H1 (cell line): ENCODE measurements at regions not wholly inside any gene's neighbourhood (a gene's known extent, or its start where the extent isn't known, plus 50 kb on each side); places are given as distances from the start of the nearest gene placed in this dataset.

ENCODE experiments used
- CTCF ChIA-PET: fragments of 300-600 bp; sonication (Branson Sonifier 250); formaldehyde crosslinking; loops from one replicate; lab custom pipeline; 2021; ENCODE audit not compliant: partially characterized antibody; lab: Charles Lee
- POLR2A ChIA-PET: fragments of 300-600 bp; sonication (Branson Sonifier 250); formaldehyde crosslinking; loops from one replicate; lab custom pipeline; 2021; ENCODE audit warnings: inconsistent platforms; ENCODE audit not compliant: partially characterized antibody; lab: Charles Lee
- DNase-seq, 2 experiments: peaks; one replicate each; pipeline versions ENCODE4 v3.0.0 to v3.0.0-alpha.2; 2010 to 2022; ENCODE audit warnings: low spot score in 2 of 2, low read depth in 1 of 2, mixed read lengths in 1 of 2
- FAIRE-seq: peaks from 2 replicates; lab custom pipeline; 2011; peaks lifted over from hg19 to GRCh38; lab: Jason Lieb, UNC
- H2AFZ ChIP-seq: 2 replicates; pipeline ENCODE4 v1.8.1; 2012; ENCODE audit warnings: low read length, inconsistent platforms
- H2AK5ac ChIP-seq: 2 replicates; pipeline ENCODE4 v1.6.1; 2013; ENCODE audit warnings: low read depth, low read length
- H2BK120ac ChIP-seq: replicated peaks from 2 replicates; pipeline ENCODE3; 2013; ENCODE audit warnings: low read depth, low read length, inconsistent platforms
- H2BK12ac ChIP-seq: 2 replicates; pipeline ENCODE4 v1.6.1; 2013; ENCODE audit warnings: low read depth, low read length
- H2BK15ac ChIP-seq: 2 replicates; pipeline ENCODE4 v1.6.1; 2013; ENCODE audit warnings: low read length
- H2BK20ac ChIP-seq: 2 replicates; pipeline ENCODE4 v1.6.1; 2013; ENCODE audit warnings: low read length
- H2BK5ac ChIP-seq: 2 replicates; pipeline ENCODE4 v1.6.1; 2013; ENCODE audit warnings: low read depth, low read length
- H3K14ac ChIP-seq: 2 replicates; pipeline ENCODE4 v1.6.1; 2013; ENCODE audit warnings: inconsistent platforms; ENCODE audit not compliant: insufficient read length
- H3K18ac ChIP-seq: 2 replicates; pipeline ENCODE4 v1.6.1; 2013; ENCODE audit warnings: low read length; ENCODE audit errors: extremely low read depth
- H3K23ac ChIP-seq: 2 replicates; pipeline ENCODE4 v1.6.1; 2013; ENCODE audit warnings: inconsistent platforms; ENCODE audit not compliant: insufficient read length
- H3K23me2 ChIP-seq: 2 replicates; pipeline ENCODE4 v1.6.1; 2013; ENCODE audit warnings: low read depth, low read length
- H3K27ac ChIP-seq: 2 replicates; pipeline ENCODE4 v1.6.1; 2011; ENCODE audit warnings: low read depth, low read length, inconsistent platforms
- H3K27me3 ChIP-seq, 4 experiments: replicated peaks in 1 of 4; 1 replicate in 1 of 4; 2 replicates in 3 of 4; pipeline versions ENCODE4 v1.6.1 to v1.8.1; 2011 to 2013; ENCODE audit warnings: low read length in 3 of 4, mild to moderate bottlenecking in 3 of 4, inconsistent platforms in 2 of 4, mixed read lengths in 2 of 4, moderate library complexity in 1 of 4; ENCODE audit not compliant: control insufficient read depth in 3 of 4, insufficient read depth in 3 of 4; ENCODE audit errors: extremely low read depth in 1 of 4
- H3K36me3 ChIP-seq, 4 experiments: 2 replicates each; pipeline versions ENCODE4 v1.6.1 to v1.8.1; 2011 to 2013; ENCODE audit warnings: mild to moderate bottlenecking in 4 of 4, low read length in 3 of 4, moderate library complexity in 2 of 4, control low read depth in 1 of 4, inconsistent platforms in 1 of 4; ENCODE audit not compliant: insufficient read depth in 4 of 4, control insufficient read depth in 2 of 4
- H3K4ac ChIP-seq: replicated peaks from 2 replicates; pipeline ENCODE3; 2013; ENCODE audit warnings: low read length, low read depth, mixed read lengths, inconsistent platforms; ENCODE audit not compliant: insufficient read length
- H3K4me1 ChIP-seq, 4 experiments: replicated peaks in 1 of 4; 1 replicate in 1 of 4; 2 replicates in 3 of 4; pipeline versions ENCODE4 v1.6.1 to v1.8.1; 2011 to 2013; ENCODE audit warnings: low read length in 3 of 4, inconsistent platforms in 2 of 4, mixed read lengths in 1 of 4; ENCODE audit not compliant: insufficient read depth in 4 of 4, control insufficient read depth in 3 of 4
- H3K4me2 ChIP-seq, 2 experiments: 2 replicates each; pipeline versions ENCODE4 v1.6.1 to v1.8.1; 2011 to 2013; ENCODE audit warnings: low read depth in 2 of 2, low read length in 2 of 2, control low read depth in 1 of 2, inconsistent platforms in 1 of 2, mild to moderate bottlenecking in 1 of 2; ENCODE audit not compliant: insufficient read depth in 1 of 2
- H3K4me3 ChIP-seq, 4 experiments: fragments of 200-600, 300-600 bp in 1 of 4; sonication (generic), shearing (Covaris generic), sonication (Bioruptor Twin) in 1 of 4; 2 replicates each; pipeline versions ENCODE4 v1.5.1 to v1.8.1; 2011 to 2016; ENCODE audit warnings: low read length in 4 of 4, low read depth in 3 of 4, control low read depth in 2 of 4, inconsistent platforms in 2 of 4, mild to moderate bottlenecking in 2 of 4, mixed read lengths in 1 of 4, moderate library complexity in 1 of 4; ENCODE audit not compliant: insufficient read depth in 2 of 4; ENCODE audit errors: extremely low read depth in 1 of 4
- H3K56ac ChIP-seq: replicated peaks from 2 replicates; pipeline ENCODE3; 2013; ENCODE audit warnings: low read depth, mild to moderate bottlenecking, mixed read lengths, low read length, inconsistent platforms; ENCODE audit not compliant: insufficient read length
- H3K79me1 ChIP-seq: 2 replicates; pipeline ENCODE4 v1.6.1; 2013; ENCODE audit warnings: low read depth, low read length, control low read depth
- H3K79me2 ChIP-seq, 2 experiments: 2 replicates each; pipeline versions ENCODE4 v1.6.1 to v1.8.1; 2012 to 2013; ENCODE audit warnings: low read length in 2 of 2, mild to moderate bottlenecking in 2 of 2, inconsistent platforms in 1 of 2; ENCODE audit not compliant: insufficient read depth in 2 of 2, control insufficient read depth in 1 of 2
- H3K9ac ChIP-seq, 4 experiments: replicated peaks in 1 of 4; 1 replicate in 1 of 4; 2 replicates in 3 of 4; pipeline versions ENCODE4 v1.6.1 to v1.8.1; 2011 to 2013; ENCODE audit warnings: low read depth in 3 of 4, low read length in 3 of 4, control low read depth in 2 of 4, mild to moderate bottlenecking in 2 of 4, moderate library complexity in 2 of 4, inconsistent platforms in 1 of 4; ENCODE audit errors: extremely low read depth in 1 of 4
- H3K9me3 ChIP-seq, 2 experiments: 2 replicates each; pipeline versions ENCODE4 v1.6.1 to v1.8.1; 2012 to 2013; ENCODE audit warnings: mild to moderate bottlenecking in 2 of 2, moderate library complexity in 2 of 2, control low read depth in 1 of 2, inconsistent platforms in 1 of 2, low read depth in 1 of 2, low read length in 1 of 2, mixed read lengths in 1 of 2; ENCODE audit not compliant: insufficient read depth in 2 of 2
- H4K20me1 ChIP-seq, 2 experiments: replicated peaks in 1 of 2; 2 replicates each; pipeline versions ENCODE3 to v1.8.1; 2011 to 2013; ENCODE audit warnings: inconsistent platforms in 2 of 2, low read length in 2 of 2, mild to moderate bottlenecking in 1 of 2; ENCODE audit not compliant: insufficient read depth in 2 of 2, control insufficient read depth in 1 of 2
- H4K5ac ChIP-seq: 2 replicates; pipeline ENCODE4 v1.6.1; 2013; ENCODE audit warnings: low read length, low read depth, mixed read lengths, inconsistent platforms; ENCODE audit not compliant: insufficient read length
- H4K8ac ChIP-seq: 2 replicates; pipeline ENCODE4 v1.8.0; 2013; ENCODE audit warnings: mild to moderate bottlenecking, moderate library complexity, low read length, inconsistent platforms; ENCODE audit not compliant: insufficient read depth; ENCODE audit errors: extremely low read depth
- H4K91ac ChIP-seq: replicated peaks from 2 replicates; pipeline ENCODE3; 2013; ENCODE audit warnings: low read length, mixed read lengths, inconsistent platforms; ENCODE audit not compliant: insufficient read length
- CBX8 ChIP-seq: fragments of 300-800, 300-1000 bp; sonication (generic); IDR thresholded peaks from 2 replicates; pipeline ENCODE4 v1.7.1; 2016; ENCODE audit warnings: low read depth, low read length, borderline replicate concordance
- CREB1 ChIP-seq: IDR thresholded peaks from 2 replicates; pipeline ENCODE4 v1.6.1; 2012; ENCODE audit warnings: inconsistent platforms
- HDAC2 ChIP-seq, 2 experiments: fragments of 300-600 bp in 1 of 2; sonication (generic) in 1 of 2; IDR thresholded peaks; 2 replicates each; pipeline ENCODE4 v1.6.1; 2011 to 2012; ENCODE audit warnings: low read depth in 2 of 2, low read length in 2 of 2, mild to moderate bottlenecking in 2 of 2, moderate library complexity in 2 of 2, borderline replicate concordance in 1 of 2, inconsistent platforms in 1 of 2
- POLR2AphosphoS5 ChIP-seq: IDR thresholded peaks from 2 replicates; pipeline ENCODE4 v1.6.1; 2011; ENCODE audit warnings: low read depth, low read length
- TAF1 ChIP-seq: IDR thresholded peaks from 2 replicates; pipeline ENCODE4 v1.6.1; 2011; ENCODE audit warnings: mild to moderate bottlenecking, low read depth, low read length
- YY1 ChIP-seq: IDR thresholded peaks from 2 replicates; pipeline ENCODE4 v1.6.1; 2011; ENCODE audit warnings: low read depth, mild to moderate bottlenecking, low read length
- WGBS, 2 experiments: shearing (Covaris generic) in 1 of 2; methylation state at CpG; one replicate each; pipeline versions ENCODE4 v1.1.6 to v1.1.7; 2013 to 2015; ENCODE audit warnings: low lambda C conversion rate in 2 of 2, mixed read lengths in 2 of 2, inconsistent platforms in 1 of 2, low coverage in 1 of 2, missing lambda C conversion rate in 1 of 2; ENCODE audit not compliant: insufficient replicate concordance in 2 of 2, insufficient coverage in 1 of 2, insufficient read length in 1 of 2; ENCODE audit errors: extremely low coverage in 1 of 2, missing lambda C conversion rate in 1 of 2; 5-methylcytosine and 5-hydroxymethylcytosine counted together
- TF ChIP-seq, protein P1 (sequence below): IDR thresholded peaks from 2 replicates; pipeline ENCODE4 v1.6.1; 2011; ENCODE audit warnings: low read length, improper control_type of control experiment

DNA sequence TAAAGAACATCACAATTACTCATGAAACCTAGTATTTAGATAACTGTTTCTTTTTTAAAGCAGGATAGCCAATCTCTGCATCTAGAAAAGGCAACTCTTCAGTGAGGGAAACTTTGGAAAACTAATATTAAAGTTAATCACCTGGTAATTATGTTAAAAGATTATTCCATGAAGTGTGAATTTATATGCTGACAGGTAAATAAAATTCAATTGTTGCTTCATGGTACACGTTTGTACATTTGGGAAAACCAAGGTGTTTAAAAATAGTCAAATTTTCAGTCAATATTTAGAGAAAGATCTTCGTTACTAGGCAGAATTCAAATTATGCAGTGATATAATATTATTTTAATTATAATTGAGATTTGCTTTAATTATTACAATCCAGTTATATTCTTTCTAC is 100.1 kb upstream of the LRFN5 start:
- Histone ChIP-seq H2AK5ac (no peak overlapping the region), H3K9me3 (peaks cover 0 to 3% of the 10 kb centered on the region in 2 experiments; a peak in 1 of 4 replicates), H2BK12ac (no peak overlapping the region), H3K56ac (no peak overlapping the region), H2BK15ac (no peak overlapping the region), H4K8ac (no peak overlapping the region), H3K18ac (no peak overlapping the region), H2AFZ (no peak overlapping the region), H3K4me2 (no peak overlapping the region), H4K5ac (no peak overlapping the region), H3K79me2 (no peaks in the 10 kb centered on the region), H3K36me3 (no peaks in the 10 kb centered on the region), H3K79me1 (no peaks in the 10 kb centered on the region), H3K4me1 (no peaks in the 10 kb centered on the region), H3K23me2 (no peaks in the 10 kb centered on the region), H2BK120ac (no peak overlapping the region), H3K9ac (no peak overlapping the region), H3K4ac (no peak overlapping the region), H2BK20ac (no peak overlapping the region), H3K14ac (no peak overlapping the region), H3K4me3 (no peak overlapping the region), H4K20me1 (no peaks in the 10 kb centered on the region), H3K27me3 (no peaks in the 10 kb centered on the region), H4K91ac (no peak overlapping the region), H3K23ac (no peak overlapping the region), H3K27ac (no peak overlapping the region), H2BK5ac (no peak overlapping the region)
- DNase-seq (no peak), FAIRE-seq (no peak)
- POLR2A ChIA-PET: no interaction called here
- 94% methylated on average over 2 of the region's 2 CpGs; no CpG with 5 or more reads in 1 of the 2 experiments for WGBS, 2 experiments
- TF ChIP-seq YY1 (no peak), POLR2AphosphoS5 (no peak), CREB1 (no peak), HDAC2 (IDR thresholded peaks at IDR 0.05; ENCODE audit: borderline replicate concordance in 1 of 2, low read depth in 2 of 2, low read length in 2 of 2) (no peak), CBX8 (no peak), TAF1 (no peak)
- TF ChIP-seq, protein P1, sequence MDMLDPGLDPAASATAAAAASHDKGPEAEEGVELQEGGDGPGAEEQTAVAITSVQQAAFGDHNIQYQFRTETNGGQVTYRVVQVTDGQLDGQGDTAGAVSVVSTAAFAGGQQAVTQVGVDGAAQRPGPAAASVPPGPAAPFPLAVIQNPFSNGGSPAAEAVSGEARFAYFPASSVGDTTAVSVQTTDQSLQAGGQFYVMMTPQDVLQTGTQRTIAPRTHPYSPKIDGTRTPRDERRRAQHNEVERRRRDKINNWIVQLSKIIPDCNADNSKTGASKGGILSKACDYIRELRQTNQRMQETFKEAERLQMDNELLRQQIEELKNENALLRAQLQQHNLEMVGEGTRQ: no peak
- CTCF ChIA-PET: no interaction called here
